Astrocyte of the cerebellum (primary cell): ENCODE measurements at regions not wholly inside any gene's neighbourhood (a gene's known extent, or its start where the extent isn't known, plus 50 kb on each side); places are given as distances from the start of the nearest gene placed in this dataset.

ENCODE experiments used
- DNase-seq: peaks from one replicate; pipeline ENCODE4 v3.0.0-alpha.2; 2011; ENCODE audit warnings: low read depth
- H3K4me3 ChIP-seq: 2 replicates; pipeline ENCODE4 v1.5.1; 2011; ENCODE audit warnings: mild to moderate bottlenecking, low read depth, low read length, moderate library complexity
- in situ Hi-C: cut with HindIII; loops from 2 replicates; pipeline ENCODE4 v1.10.0; 2017; ENCODE audit warnings: low sequenced_read_pairs
- TF ChIP-seq, protein P1 (sequence below): IDR thresholded peaks from 2 replicates; pipeline ENCODE4 v1.5.1; 2012; ENCODE audit warnings: low read length, low read depth, moderate library complexity, mild to moderate bottlenecking; ENCODE audit errors: missing control alignments

DNA sequence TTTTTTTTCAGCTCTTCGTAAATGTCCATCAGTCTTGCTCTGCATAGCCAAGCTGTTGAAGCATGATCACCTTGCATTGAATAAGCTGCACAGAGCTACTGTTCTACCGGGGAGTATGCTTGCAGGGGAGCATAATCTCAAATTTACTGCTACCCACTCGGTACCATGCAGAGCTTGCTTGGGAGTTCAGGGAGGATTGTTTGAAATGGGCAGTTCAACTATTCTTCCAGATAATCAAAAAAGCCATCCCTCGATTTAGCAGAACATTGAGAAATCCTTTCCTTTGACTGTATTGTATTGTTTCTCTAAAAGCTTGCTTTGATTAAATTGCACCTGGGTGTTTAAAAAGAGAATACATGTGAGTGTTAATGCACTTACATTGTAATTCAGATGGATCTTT lies 332.6 kb downstream of the UTRN start:
- no peak overlapping the region for H3K4me3 ChIP-seq
- TF ChIP-seq, protein P1, sequence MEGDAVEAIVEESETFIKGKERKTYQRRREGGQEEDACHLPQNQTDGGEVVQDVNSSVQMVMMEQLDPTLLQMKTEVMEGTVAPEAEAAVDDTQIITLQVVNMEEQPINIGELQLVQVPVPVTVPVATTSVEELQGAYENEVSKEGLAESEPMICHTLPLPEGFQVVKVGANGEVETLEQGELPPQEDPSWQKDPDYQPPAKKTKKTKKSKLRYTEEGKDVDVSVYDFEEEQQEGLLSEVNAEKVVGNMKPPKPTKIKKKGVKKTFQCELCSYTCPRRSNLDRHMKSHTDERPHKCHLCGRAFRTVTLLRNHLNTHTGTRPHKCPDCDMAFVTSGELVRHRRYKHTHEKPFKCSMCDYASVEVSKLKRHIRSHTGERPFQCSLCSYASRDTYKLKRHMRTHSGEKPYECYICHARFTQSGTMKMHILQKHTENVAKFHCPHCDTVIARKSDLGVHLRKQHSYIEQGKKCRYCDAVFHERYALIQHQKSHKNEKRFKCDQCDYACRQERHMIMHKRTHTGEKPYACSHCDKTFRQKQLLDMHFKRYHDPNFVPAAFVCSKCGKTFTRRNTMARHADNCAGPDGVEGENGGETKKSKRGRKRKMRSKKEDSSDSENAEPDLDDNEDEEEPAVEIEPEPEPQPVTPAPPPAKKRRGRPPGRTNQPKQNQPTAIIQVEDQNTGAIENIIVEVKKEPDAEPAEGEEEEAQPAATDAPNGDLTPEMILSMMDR, result no peak
- no peak for DNase-seq
- in situ Hi-C loops, result no loop called here

DNA sequence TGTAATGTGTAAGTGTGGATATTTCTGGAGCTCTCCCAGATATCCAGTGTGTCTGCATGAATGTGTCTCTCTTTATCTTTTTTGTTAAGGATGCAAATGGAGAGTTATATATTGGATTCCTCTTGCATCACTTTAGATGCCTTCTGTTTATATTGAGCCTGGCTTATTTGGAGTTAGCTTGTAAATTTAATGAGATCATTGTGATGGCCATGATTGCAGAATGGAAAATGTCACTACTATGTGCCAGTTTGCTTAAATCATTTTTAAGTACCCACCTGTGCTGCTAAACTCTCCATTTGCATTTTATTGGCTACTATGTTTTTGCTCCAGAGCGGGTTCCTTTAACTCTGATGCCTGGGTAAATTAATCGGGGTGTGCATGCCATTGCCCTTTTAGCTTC lies 334.8 kb downstream of the UTRN start:
- in situ Hi-C loops, result no loop called here
- TF ChIP-seq, protein P1, result no peak
- DNase-seq, result no peak
- H3K4me3 ChIP-seq, result no peak overlapping the region

DNA sequence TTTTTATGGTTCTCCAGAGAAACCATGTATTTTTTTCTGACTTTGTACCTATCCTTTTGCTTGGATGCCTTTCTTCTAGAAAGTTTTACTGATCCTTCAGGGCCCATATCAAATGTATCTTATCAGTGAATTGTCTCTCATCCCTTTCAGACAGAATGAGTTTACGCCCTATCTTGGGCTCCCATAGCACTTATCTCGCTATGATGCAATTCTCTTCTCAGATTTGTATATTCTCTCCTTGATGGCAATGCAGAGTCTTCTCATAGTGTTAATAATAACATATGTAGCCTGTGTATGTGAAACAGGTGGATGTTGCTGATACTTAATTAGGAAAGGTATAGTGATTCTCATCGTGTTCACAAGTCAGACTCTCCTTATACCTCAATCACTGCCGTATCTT lies 336.2 kb downstream of the UTRN start:
- DNase-seq, result no peak
- in situ Hi-C loops, result no loop called here
- H3K4me3 ChIP-seq, result no peak overlapping the region
- TF ChIP-seq, protein P1, result no peak

DNA sequence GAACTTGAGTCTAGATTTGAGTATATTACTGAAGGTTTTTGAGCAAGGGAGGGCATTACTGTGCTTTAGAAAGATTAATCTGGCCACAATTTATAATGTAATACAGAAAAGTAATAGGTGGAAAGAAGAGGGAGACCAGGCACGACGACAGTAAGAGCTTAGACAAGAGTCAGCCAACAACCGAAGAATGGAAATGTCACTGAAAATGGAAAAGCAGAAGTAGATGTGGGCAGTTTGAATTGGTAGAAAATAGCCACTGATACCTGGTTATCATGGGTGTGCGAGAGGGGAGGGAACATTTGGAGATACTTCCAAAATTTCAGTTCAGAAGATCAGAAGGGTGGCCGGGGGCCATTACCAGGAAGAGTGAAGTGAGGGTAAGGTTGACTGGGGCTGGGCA lies 339.1 kb downstream of the UTRN start:
- H3K4me3 ChIP-seq, result no peak overlapping the region
- no peak for DNase-seq
- TF ChIP-seq, protein P1, result no peak
- in situ Hi-C loops, result no loop called here

DNA sequence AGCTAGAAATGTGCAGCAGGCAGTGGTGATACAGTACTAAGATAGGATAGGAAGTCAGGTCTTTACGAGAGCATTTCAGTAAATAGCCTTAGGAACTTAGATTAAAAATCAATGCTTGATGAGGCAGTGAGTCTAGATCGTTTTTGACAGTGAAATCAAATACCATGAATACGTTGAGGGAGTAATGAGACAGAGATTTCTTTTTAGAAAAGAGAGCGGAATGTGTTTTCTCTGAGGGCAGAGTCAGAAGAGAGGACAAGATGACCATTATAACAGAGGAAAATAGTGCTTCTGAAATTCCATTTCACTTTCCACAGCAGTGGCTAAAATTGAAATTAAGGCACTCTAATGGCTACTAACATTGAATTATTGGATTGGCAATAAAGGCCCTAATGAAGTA lies 339.6 kb downstream of the UTRN start:
- in situ Hi-C loops, result no loop called here
- TF ChIP-seq, protein P1, result no peak
- DNase-seq, result no peak
- H3K4me3 ChIP-seq, result no peak overlapping the region

DNA sequence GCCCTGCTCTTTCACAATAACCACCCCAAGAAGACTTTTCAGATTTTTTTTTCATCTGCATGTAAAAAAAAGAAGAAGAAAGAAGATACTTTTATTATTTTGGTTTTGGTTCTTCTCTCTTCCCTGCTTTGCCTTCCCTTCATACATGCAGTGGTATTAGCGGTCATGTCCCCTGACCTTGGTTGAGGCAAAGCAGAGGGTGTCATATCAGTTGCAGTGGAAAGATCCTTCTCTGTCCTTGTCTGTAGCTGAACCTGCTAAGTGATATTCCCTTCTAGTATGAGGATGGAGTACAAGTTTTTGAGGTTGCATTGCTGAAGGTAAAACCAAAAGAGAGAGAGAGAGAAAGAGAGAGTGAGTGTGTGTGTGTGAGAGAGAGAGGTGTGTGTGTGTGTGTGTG lies 345.7 kb downstream of the UTRN start:
- no peak overlapping the region for H3K4me3 ChIP-seq
- in situ Hi-C loops, result no loop called here
- DNase-seq, result no peak
- TF ChIP-seq, protein P1, result no peak

DNA sequence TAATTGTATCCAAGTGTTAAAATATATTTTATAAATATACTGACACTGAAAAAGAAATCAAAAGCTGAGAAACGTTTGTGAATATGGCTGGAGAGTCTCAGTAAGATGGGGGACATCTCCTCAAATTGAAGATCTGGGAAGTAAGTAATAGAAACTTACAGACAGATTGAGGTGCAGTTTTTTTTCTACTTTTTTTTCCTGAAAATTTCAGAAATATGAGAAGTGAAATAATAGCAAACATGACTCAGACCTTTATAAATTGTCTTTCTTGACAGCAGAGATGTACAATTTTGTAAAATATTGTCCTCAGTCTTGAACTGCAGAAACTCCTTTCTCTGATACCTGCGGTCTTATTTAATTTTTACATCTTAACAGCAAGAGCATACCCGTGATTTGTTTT lies 347.1 kb downstream of the UTRN start:
- H3K4me3 ChIP-seq, result no peak overlapping the region
- in situ Hi-C loops, result no loop called here
- DNase-seq, result no peak
- TF ChIP-seq, protein P1, result no peak
